ENCODE measurements at regions not wholly inside any gene's neighbourhood (a gene's known extent, or its start where the extent isn't known, plus 50 kb on each side); places are given as distances from the start of the nearest gene placed in this dataset.
"Not testable (repeated sequence)": the region's sequence is repeated elsewhere in the genome, so short reads cannot be mapped to it uniquely, and the experiment has no call there.

GRCh38 chr20:29307484-29307883 lies 1950.0 kb upstream of the DEFB115 start:
- H3K4me3 Mint-ChIP-seq; ATAC-seq; POLR2A ChIA-PET; CTCF ChIA-PET; DNase-seq; H3K27me3 Mint-ChIP-seq; H3K27ac Mint-ChIP-seq; intact Hi-C loops (cut with DNase I, micrococcal nuclease); H3K36me3 Mint-ChIP-seq (ENCODE audit: low read depth); H3K4me1 Mint-ChIP-seq: not testable (repeated sequence)
- peaks cover 48% of the 10 kb centered on the region for H3K9me3 Mint-ChIP-seq (ENCODE audit: low read depth)

GRCh38 chr20:29308956-29309355 lies 1948.5 kb upstream of the DEFB115 start:
- POLR2A ChIA-PET; H3K27me3 Mint-ChIP-seq; ATAC-seq; H3K36me3 Mint-ChIP-seq (ENCODE audit: low read depth); DNase-seq; H3K4me3 Mint-ChIP-seq; intact Hi-C loops (cut with DNase I, micrococcal nuclease); H3K27ac Mint-ChIP-seq; H3K4me1 Mint-ChIP-seq; CTCF ChIA-PET: not testable (repeated sequence)
- peaks cover 52% of the 10 kb centered on the region for H3K9me3 Mint-ChIP-seq (ENCODE audit: low read depth)

- peaks cover 57% of the 10 kb centered on the region for H3K9me3 Mint-ChIP-seq (ENCODE audit: low read depth)
- H3K36me3 Mint-ChIP-seq (ENCODE audit: low read depth); intact Hi-C loops (cut with DNase I, micrococcal nuclease); DNase-seq; POLR2A ChIA-PET; CTCF ChIA-PET; H3K4me3 Mint-ChIP-seq; ATAC-seq; H3K27me3 Mint-ChIP-seq; H3K27ac Mint-ChIP-seq; H3K4me1 Mint-ChIP-seq: not testable (repeated sequence)
These were observed 1948.0 kb upstream of the DEFB115 start for GRCh38 chr20:29309481-29309880.

- H3K36me3 Mint-ChIP-seq (ENCODE audit: low read depth); H3K4me1 Mint-ChIP-seq; POLR2A ChIA-PET; H3K27me3 Mint-ChIP-seq; H3K4me3 Mint-ChIP-seq; H3K27ac Mint-ChIP-seq; CTCF ChIA-PET; DNase-seq; ATAC-seq: not testable (repeated sequence)
- H3K9me3 Mint-ChIP-seq (ENCODE audit: low read depth), result peaks cover 44% of the 10 kb centered on the region
- intact Hi-C loops (cut with DNase I, micrococcal nuclease), result loop anchor here in 1 of 2 experiments (10.0 kb wide), 1 partner anchor 56 kb away; no protein-coding TSS in a partner anchor
These were observed 1946.4 kb upstream of the DEFB115 start for GRCh38 chr20:29311046-29311445.

GRCh38 chr20:29312679-29313078 lies 1944.8 kb upstream of the DEFB115 start:
- CTCF ChIA-PET; H3K36me3 Mint-ChIP-seq (ENCODE audit: low read depth): not testable (repeated sequence)
- peaks cover 48% of the 10 kb centered on the region for H3K9me3 Mint-ChIP-seq (ENCODE audit: low read depth)

GRCh38 chr20:29313481-29313880 lies 1944.0 kb upstream of the DEFB115 start:
- Mint-ChIP-seq H3K9me3 (ENCODE audit: low read depth) (peaks cover 42% of the 10 kb centered on the region), H3K27me3 (no peaks in the 10 kb centered on the region), H3K4me3 (no peak overlapping the region), H3K36me3 (ENCODE audit: low read depth) (peaks cover 8% of the 10 kb centered on the region), H3K4me1 (no peaks in the 10 kb centered on the region), H3K27ac (no peak overlapping the region)
- no peak for DNase-seq
- intact Hi-C loops (cut with DNase I, micrococcal nuclease), result loop anchor here in 1 of 2 experiments (10.0 kb wide), 1 partner anchor 59 kb away; no protein-coding TSS in a partner anchor
- ChIA-PET CTCF (no interaction called here), POLR2A (no interaction called here)
- no peak for ATAC-seq

More at GRCh38 chr20:29312679-29313078, 1944.8 kb upstream of the DEFB115 start:
- POLR2A ChIA-PET, DNase-seq, H3K27me3 Mint-ChIP-seq, H3K27ac Mint-ChIP-seq, H3K4me1 Mint-ChIP-seq, H3K4me3 Mint-ChIP-seq, ATAC-seq: not testable (repeated sequence)
- intact Hi-C loops (cut with DNase I, micrococcal nuclease), result loop anchor here in 1 of 2 experiments (10.0 kb wide), 1 partner anchor 58 kb away; no protein-coding TSS in a partner anchor

- Mint-ChIP-seq H3K9me3 (ENCODE audit: low read depth) (peaks cover 38% of the 10 kb centered on the region), H3K27me3 (no peaks in the 10 kb centered on the region), H3K36me3 (ENCODE audit: low read depth) (peaks cover 7% of the 10 kb centered on the region), H3K27ac (no peak overlapping the region), H3K4me3 (no peak overlapping the region), H3K4me1 (no peaks in the 10 kb centered on the region)
- DNase-seq (no peak), ATAC-seq (no peak)
- intact Hi-C loops (cut with DNase I, micrococcal nuclease), result loop anchor here in 1 of 2 experiments (10.0 kb wide), 1 partner anchor 59 kb away; no protein-coding TSS in a partner anchor
- ChIA-PET CTCF (no interaction called here), POLR2A (no interaction called here)
These were observed 1943.2 kb upstream of the DEFB115 start for GRCh38 chr20:29314294-29314693.

- no peaks in the 10 kb centered on the region for H3K4me1 Mint-ChIP-seq
- H3K27me3 Mint-ChIP-seq, result no peaks in the 10 kb centered on the region
- H3K27ac Mint-ChIP-seq, result no peak overlapping the region
- ChIA-PET POLR2A (no interaction called here), CTCF (no interaction called here)
- H3K36me3 Mint-ChIP-seq (ENCODE audit: low read depth), result no peaks in the 10 kb centered on the region
- no peak overlapping the region for H3K4me3 Mint-ChIP-seq
- H3K9me3 Mint-ChIP-seq (ENCODE audit: low read depth), result peaks cover 22% of the 10 kb centered on the region
- DNase-seq (no peak), ATAC-seq (no peak)
- intact Hi-C loops (cut with DNase I, micrococcal nuclease), result loop anchor here in 1 of 2 experiments (10.0 kb wide), 1 partner anchor 64 kb away; no protein-coding TSS in a partner anchor
These were observed 1938.5 kb upstream of the DEFB115 start for GRCh38 chr20:29318871-29319461.

GRCh38 chr20:29319725-29320124 lies 1937.7 kb upstream of the DEFB115 start:
- Mint-ChIP-seq H3K4me3 (no peak overlapping the region), H3K4me1 (no peaks in the 10 kb centered on the region), H3K27me3 (no peaks in the 10 kb centered on the region), H3K9me3 (ENCODE audit: low read depth) (peaks cover 16% of the 10 kb centered on the region), H3K27ac (no peak overlapping the region), H3K36me3 (ENCODE audit: low read depth) (no peaks in the 10 kb centered on the region)
- ATAC-seq, result no peak
- POLR2A ChIA-PET, result no interaction called here
- DNase-seq, result no peak
- intact Hi-C loops (cut with DNase I, micrococcal nuclease), result loop anchor here in 1 of 2 experiments (10.0 kb wide), 1 partner anchor 65 kb away; no protein-coding TSS in a partner anchor
- CTCF ChIA-PET, result no interaction called here

GRCh38 chr20:29320216-29320949 lies 1937.1 kb upstream of the DEFB115 start:
- not testable (repeated sequence) for H3K4me3 Mint-ChIP-seq

GRCh38 chr20:29323631-29324515 lies 1933.6 kb upstream of the DEFB115 start:
- POLR2A ChIA-PET; DNase-seq; H3K27me3 Mint-ChIP-seq; CTCF ChIA-PET; H3K27ac Mint-ChIP-seq; H3K36me3 Mint-ChIP-seq (ENCODE audit: low read depth); intact Hi-C loops (cut with DNase I, micrococcal nuclease); ATAC-seq; H3K4me3 Mint-ChIP-seq; H3K4me1 Mint-ChIP-seq: not testable (repeated sequence)
- H3K9me3 Mint-ChIP-seq (ENCODE audit: low read depth), result peaks cover 11% of the 10 kb centered on the region

More at GRCh38 chr20:29320216-29320949, 1937.1 kb upstream of the DEFB115 start:
- intact Hi-C loops (cut with DNase I, micrococcal nuclease); DNase-seq; H3K27me3 Mint-ChIP-seq; H3K36me3 Mint-ChIP-seq (ENCODE audit: low read depth); H3K4me1 Mint-ChIP-seq; POLR2A ChIA-PET; H3K27ac Mint-ChIP-seq; CTCF ChIA-PET; ATAC-seq: not testable (repeated sequence)
- H3K9me3 Mint-ChIP-seq (ENCODE audit: low read depth), result peaks cover 16% of the 10 kb centered on the region

Data from activated CD4-positive, alpha-beta T cell treated with anti-CD3 and anti-CD28 coated beads for 36 hours (primary cell).